22Rv1 (cell line): ENCODE measurements at regions not wholly inside any gene's neighbourhood (a gene's known extent, or its start where the extent isn't known, plus 50 kb on each side); places are given as distances from the start of the nearest gene placed in this dataset.

Experiments
- CTCF ChIP-seq: fragments of 450-650 bp; IDR thresholded peaks from 2 replicates; pipeline ENCODE4 v1.5.1; 2017; ENCODE audit warnings: mild to moderate bottlenecking
- ZFX ChIP-seq: fragments of 450-650 bp; IDR thresholded peaks from 2 replicates; pipeline ENCODE4 v1.6.1; 2017; ENCODE audit warnings: antibody characterized with exemption, borderline replicate concordance

DNA sequence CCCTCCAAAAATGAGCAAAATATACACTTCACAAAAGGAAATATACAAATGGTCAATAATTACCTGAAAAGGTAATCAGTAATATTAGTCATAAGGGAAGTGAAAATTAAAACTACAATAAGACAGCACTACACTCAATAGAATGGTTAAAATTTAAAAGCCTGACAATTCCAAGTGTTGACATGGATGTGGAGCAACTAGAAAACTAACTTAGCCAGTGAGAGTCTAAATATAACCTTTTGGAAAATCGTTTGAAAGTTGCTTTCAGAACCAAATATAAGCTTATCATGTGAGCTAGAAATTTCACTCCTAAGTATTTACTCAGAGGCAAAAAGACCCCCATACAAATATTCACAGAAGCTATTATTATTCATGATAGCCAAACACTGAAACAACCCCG is 105.1 kb upstream of the MVB12B start:
- TF ChIP-seq CTCF (no peak), ZFX (no peak)
